Adrenal gland (tissue), 5 donors: ENCODE measurements at regions not wholly inside any gene's neighbourhood (a gene's known extent, or its start where the extent isn't known, plus 50 kb on each side); places are given as distances from the start of the nearest gene placed in this dataset.

ENCODE experiments used
- CTCF ChIP-seq, 6 experiments: fragments of 450-650 bp in 4 of 6; fragments of 200-600 bp in 2 of 6; sonication (generic) in 1 of 6; IDR thresholded peaks; 1 replicate in 5 of 6; 2 replicates in 1 of 6; pipeline versions ENCODE4 v1.5.1 to v1.8.0; 2016 to 2021; ENCODE audit warnings: antibody characterized with exemption in 6 of 6, mild to moderate bottlenecking in 2 of 6, moderate library complexity in 1 of 6
- POLR2A ChIP-seq, 2 donors: fragments of 450-650 bp; IDR thresholded peaks; one replicate each; pipeline ENCODE4 v1.6.1; 2017; ENCODE audit warnings: antibody characterized with exemption in 2 of 2, mild to moderate bottlenecking in 2 of 2, moderate library complexity in 1 of 2
- donor health status: DM: no; HTN: no; CAD: no.

GRCh38 chr1:18001725-18002124 is 105.9 kb upstream of the IGSF21 start:
- TF ChIP-seq CTCF (IDR thresholded peaks at IDR 0.05) (no peak), POLR2A (IDR thresholded peaks at IDR 0.05) (no peak)
